IMR-90 (cell line): ENCODE measurements at regions not wholly inside any gene's neighbourhood (a gene's known extent, or its start where the extent isn't known, plus 50 kb on each side); places are given as distances from the start of the nearest gene placed in this dataset.

Experiments
- ATAC-seq: fragments of 200-7000 bp; cut with Tn5 transposase; 2 replicates; pipeline ENCODE4 v1.9.1; 2020; ENCODE audit warnings: low read depth, mild to moderate bottlenecking, moderate library complexity
- BruUV-seq: library from RNA; stranded (reverse); fragments of 400-500 nt; replicated peaks from 2 replicates; lab custom pipeline; 2021; lab: Mats Ljungman, UMichigan
- CTCF ChIA-PET: fragments of 300-600 bp; formaldehyde crosslinking; extraction: SDS; loops from one replicate; lab custom pipeline; 2021; ENCODE audit warnings: antibody characterized with exemption; lab: Yijun Ruan, JAX
- POLR2A ChIA-PET: fragments of 300-600 bp; sonication (Branson Sonifier 250); formaldehyde crosslinking; loops from one replicate; lab custom pipeline; 2022; ENCODE audit warnings: antibody characterized with exemption; ENCODE audit not compliant: unreplicated experiment; lab: Charles Lee
- DNase-seq: peaks from one replicate; pipeline ENCODE4 v3.0.0; 2013
- H2AFZ ChIP-seq: replicated peaks from 2 replicates; pipeline ENCODE3; 2013; ENCODE audit warnings: low read length, mild to moderate bottlenecking; ENCODE audit not compliant: poor library complexity
- H2AK5ac ChIP-seq: 2 replicates; pipeline ENCODE4 v1.6.1; 2013; ENCODE audit warnings: low read depth, low read length, inconsistent platforms
- H2AK9ac ChIP-seq: replicated peaks from 2 replicates; pipeline ENCODE3; 2013; ENCODE audit warnings: mild to moderate bottlenecking, low read depth, low read length, moderate library complexity; ENCODE audit not compliant: poor library complexity
- H2BK120ac ChIP-seq: 2 replicates; pipeline ENCODE4 v1.6.1; 2013; ENCODE audit warnings: low read depth, low read length, inconsistent platforms
- H2BK15ac ChIP-seq: 3 replicates; pipeline ENCODE4 v1.6.1; 2013; ENCODE audit warnings: low read depth, low read length, inconsistent platforms
- H2BK20ac ChIP-seq: 2 replicates; pipeline ENCODE4 v1.6.1; 2013; ENCODE audit warnings: low read depth, mild to moderate bottlenecking, inconsistent platforms, low read length, moderate library complexity
- H2BK5ac ChIP-seq: 2 replicates; pipeline ENCODE4 v1.6.1; 2013; ENCODE audit warnings: mild to moderate bottlenecking, low read depth, low read length, inconsistent platforms; ENCODE audit not compliant: poor library complexity, severe bottlenecking
- H3K14ac ChIP-seq: replicated peaks from 2 replicates; pipeline ENCODE4 v1.6.1; 2013; ENCODE audit warnings: low read depth, low read length, inconsistent platforms
- H3K18ac ChIP-seq: 2 replicates; pipeline ENCODE4 v1.6.1; 2013; ENCODE audit warnings: low read depth, low read length, control low read depth
- H3K23ac ChIP-seq: 2 replicates; pipeline ENCODE4 v1.6.1; 2013; ENCODE audit warnings: low read depth, low read length, inconsistent platforms
- H3K27ac ChIP-seq: 2 replicates; pipeline ENCODE4 v1.5.1; 2013; ENCODE audit warnings: mild to moderate bottlenecking, control low read depth, low read length; ENCODE audit not compliant: insufficient read depth
- H3K27me3 ChIP-seq: 2 replicates; pipeline ENCODE4 v1.6.1; 2013; ENCODE audit warnings: low read length; ENCODE audit not compliant: control insufficient read depth, insufficient read depth
- H3K36me3 ChIP-seq: 2 replicates; pipeline ENCODE4 v1.6.1; 2013; ENCODE audit warnings: low read length, mixed read lengths; ENCODE audit not compliant: control insufficient read depth, insufficient read depth
- H3K4ac ChIP-seq: 2 replicates; pipeline ENCODE4 v1.6.1; 2013; ENCODE audit warnings: low read depth, low read length, inconsistent platforms
- H3K4me1 ChIP-seq: 2 replicates; pipeline ENCODE4 v1.6.1; 2013; ENCODE audit warnings: low read length, mixed read lengths; ENCODE audit not compliant: control insufficient read depth, insufficient read depth
- H3K4me2 ChIP-seq: 2 replicates; pipeline ENCODE4 v1.6.1; 2013; ENCODE audit warnings: low read depth, mild to moderate bottlenecking, control low read depth, low read length, moderate library complexity
- H3K4me3 ChIP-seq: 2 replicates; pipeline ENCODE4 v1.5.1; 2013; ENCODE audit warnings: low read depth, mild to moderate bottlenecking, control low read depth, low read length, moderate library complexity; ENCODE audit not compliant: insufficient read depth
- H3K56ac ChIP-seq: 2 replicates; pipeline ENCODE4 v1.6.1; 2013; ENCODE audit warnings: low read length, inconsistent platforms; ENCODE audit not compliant: insufficient read depth; ENCODE audit errors: extremely low read depth
- H3K79me1 ChIP-seq, 2 experiments: 2 replicates each; pipeline ENCODE4 v1.6.1; 2013; ENCODE audit warnings: low read length in 2 of 2, inconsistent platforms in 1 of 2, low read depth in 1 of 2
- H3K9ac ChIP-seq: 2 replicates; pipeline ENCODE4 v1.6.1; 2013; ENCODE audit warnings: low read depth, low read length, control low read depth
- H3K9me1 ChIP-seq: 2 replicates; pipeline ENCODE4 v1.6.1; 2013; ENCODE audit warnings: low read length, inconsistent platforms; ENCODE audit not compliant: insufficient read depth
- H3K9me3 ChIP-seq: 2 replicates; pipeline ENCODE4 v1.6.1; 2013; ENCODE audit warnings: low read length; ENCODE audit not compliant: control insufficient read depth, insufficient read depth
- H4K20me1 ChIP-seq: 2 replicates; pipeline ENCODE4 v1.6.1; 2013; ENCODE audit warnings: low read length, inconsistent platforms; ENCODE audit not compliant: insufficient read depth
- H4K5ac ChIP-seq: 2 replicates; pipeline ENCODE4 v1.6.1; 2013; ENCODE audit warnings: mild to moderate bottlenecking, low read depth, low read length, control low read depth
- H4K8ac ChIP-seq, 2 experiments: 2 replicates each; pipeline ENCODE4 v1.6.1; 2013; ENCODE audit warnings: low read depth in 2 of 2, low read length in 2 of 2, control low read depth in 1 of 2, inconsistent platforms in 1 of 2
- H4K91ac ChIP-seq: 2 replicates; pipeline ENCODE4 v1.6.1; 2013; ENCODE audit warnings: low read depth, low read length, inconsistent platforms; ENCODE audit not compliant: insufficient read depth
- BHLHE40 ChIP-seq: fragments of 150-350 bp; IDR thresholded peaks from 2 replicates; pipeline ENCODE4 v1.6.1; 2016; ENCODE audit warnings: mild to moderate bottlenecking, low read depth, low read length
- CEBPB ChIP-seq: IDR thresholded peaks from 2 replicates; pipeline ENCODE4 v1.6.1; 2012; ENCODE audit warnings: low read depth, low read length, improper control_type of control experiment
- FOS ChIP-seq: fragments of 150-350 bp; IDR thresholded peaks from 2 replicates; pipeline ENCODE4 v1.6.1; 2016; ENCODE audit warnings: low read depth, low read length
- MXI1 ChIP-seq: IDR thresholded peaks from 2 replicates; pipeline ENCODE4 v1.6.1; 2012; ENCODE audit warnings: low read depth, mild to moderate bottlenecking, low read length, moderate library complexity, borderline replicate concordance
- NFE2L2 ChIP-seq: fragments of 150-350 bp; IDR thresholded peaks from 2 replicates; pipeline ENCODE4 v1.6.1; 2016; ENCODE audit warnings: low read depth, mild to moderate bottlenecking, low read length
- RAD21 ChIP-seq: IDR thresholded peaks from 2 replicates; pipeline ENCODE4 v1.6.1; 2012; ENCODE audit warnings: low read length, improper control_type of control experiment
- RCOR1 ChIP-seq: IDR thresholded peaks from 2 replicates; pipeline ENCODE4 v1.6.1; 2012; ENCODE audit warnings: mild to moderate bottlenecking, low read length, improper control_type of control experiment; ENCODE audit not compliant: insufficient replicate concordance
- RFX5 ChIP-seq: IDR thresholded peaks from 2 replicates; pipeline ENCODE4 v1.8.0; 2012; ENCODE audit warnings: low read depth, mild to moderate bottlenecking, low read length, moderate library complexity
- SMC3 ChIP-seq: fragments of 150-350 bp; IDR thresholded peaks from 2 replicates; pipeline ENCODE4 v1.6.1; 2016; ENCODE audit warnings: low read depth, mild to moderate bottlenecking, antibody characterized with exemption, low read length, moderate library complexity
- WGBS, 2 experiments: methylation state at CpG; one replicate each; pipeline versions ENCODE4 v1.1.5 to v1.1.7; 2013; ENCODE audit warnings: missing lambda C conversion rate in 2 of 2; ENCODE audit not compliant: insufficient read length in 1 of 2; ENCODE audit errors: extremely low coverage in 2 of 2; 5-methylcytosine and 5-hydroxymethylcytosine counted together
- dilution Hi-C: fragments of 300-500 bp; cut with HindIII; formaldehyde crosslinking; loops from one replicate; pipeline ENCODE4 v1.14.3; 2018; ENCODE audit warnings: low sequenced_read_pairs; ENCODE audit not compliant: unreplicated experiment
- in situ Hi-C: fragments of 300-500 bp; cut with MboI; formaldehyde crosslinking; loops from 3 replicates; pipeline ENCODE4 v1.14.3; 2019; ENCODE audit warnings: low sequenced_read_pairs, inconsistent platforms, mixed read lengths
- intact Hi-C: fragments of 100-400 bp; cut with micrococcal nuclease; formaldehyde crosslinking; loops from 2 replicates; pipeline ENCODE4 v1.10.0; 2022

DNA sequence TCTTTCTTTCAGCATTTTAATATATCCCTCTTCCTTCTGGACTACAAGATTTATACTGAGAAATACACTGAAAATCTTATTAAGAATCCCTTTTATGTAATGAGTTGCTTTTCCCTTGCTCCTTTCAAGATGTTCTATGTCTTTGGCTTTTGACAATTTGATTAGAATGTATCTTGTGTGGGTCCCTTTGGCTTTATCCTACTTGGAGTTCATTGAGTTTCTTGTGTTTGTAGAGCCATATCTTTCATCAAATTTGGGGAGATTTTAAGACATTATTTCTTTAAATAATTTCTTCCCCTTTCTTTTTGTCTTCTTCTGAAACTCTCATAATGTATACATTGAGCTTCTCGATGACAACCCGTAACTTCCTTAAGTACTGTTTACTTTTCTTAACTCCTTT is 739.9 kb upstream of the AMOT start:
- Histone ChIP-seq H3K27me3 (no peaks in the 10 kb centered on the region), H4K8ac (no peak overlapping the region), H4K20me1 (no peaks in the 10 kb centered on the region), H3K9me1 (no peaks in the 10 kb centered on the region), H3K79me1 (no peaks in the 10 kb centered on the region), H3K9me3 (peaks cover 2% of the 10 kb centered on the region; the same call in 1 of the 2 replicates), H2AK9ac (no peak overlapping the region), H2BK120ac (no peak overlapping the region), H3K4me1 (no peaks in the 10 kb centered on the region), H3K9ac (no peak overlapping the region), H2BK15ac (no peak overlapping the region), H2AK5ac (no peak overlapping the region), H3K4me3 (no peak overlapping the region), H3K18ac (no peak overlapping the region), H2BK5ac (no peak overlapping the region), H2AFZ (no peak overlapping the region), H3K27ac (no peak overlapping the region), H3K4ac (no peak overlapping the region), H3K56ac (no peak overlapping the region), H3K23ac (no peak overlapping the region), H3K36me3 (no peaks in the 10 kb centered on the region), H3K14ac (no peak overlapping the region), H3K4me2 (no peak overlapping the region), H2BK20ac (no peak overlapping the region), H4K91ac (no peak overlapping the region), H4K5ac (no peak overlapping the region)
- no TSS peak for BruUV-seq
- CTCF ChIA-PET = no interaction called here
- 80% methylated on average over 2 of the region's 2 CpGs; no CpG with 5 or more reads in 1 of the 2 experiments for WGBS, 2 experiments
- dilution Hi-C loops (no loop called here), intact Hi-C loops (no loop called here), in situ Hi-C loops (no loop called here)
- ATAC-seq (no peak), DNase-seq (no peak)
- POLR2A ChIA-PET = no interaction called here
- TF ChIP-seq NFE2L2 = no peak
- TF ChIP-seq FOS = no peak
- no peak for TF ChIP-seq RCOR1
- no peak for TF ChIP-seq SMC3
- no peak for TF ChIP-seq BHLHE40
- TF ChIP-seq RAD21 = no peak
- TF ChIP-seq MXI1 = no peak
- TF ChIP-seq RFX5 = no peak
- TF ChIP-seq CEBPB = no peak
